ENCODE measurements at regions not wholly inside any gene's neighbourhood (a gene's known extent, or its start where the extent isn't known, plus 50 kb on each side); places are given as distances from the start of the nearest gene placed in this dataset.
"Not testable (repeated sequence)": the region's sequence is repeated elsewhere in the genome, so short reads cannot be mapped to it uniquely, and the experiment has no call there.

- Mint-ChIP-seq H3K36me3 (ENCODE audit: low read depth) (no peaks in the 10 kb centered on the region), H3K9me3 (peaks cover 22% of the 10 kb centered on the region), H3K27me3 (no peaks in the 10 kb centered on the region), H3K27ac (no peak overlapping the region), H3K4me1 (ENCODE audit: low read depth) (no peaks in the 10 kb centered on the region), H3K4me3 (no peak overlapping the region)
Observed at GRCh38 chr2:184346338-184346862, 251.9 kb upstream of the ZNF804A start.

DNA sequence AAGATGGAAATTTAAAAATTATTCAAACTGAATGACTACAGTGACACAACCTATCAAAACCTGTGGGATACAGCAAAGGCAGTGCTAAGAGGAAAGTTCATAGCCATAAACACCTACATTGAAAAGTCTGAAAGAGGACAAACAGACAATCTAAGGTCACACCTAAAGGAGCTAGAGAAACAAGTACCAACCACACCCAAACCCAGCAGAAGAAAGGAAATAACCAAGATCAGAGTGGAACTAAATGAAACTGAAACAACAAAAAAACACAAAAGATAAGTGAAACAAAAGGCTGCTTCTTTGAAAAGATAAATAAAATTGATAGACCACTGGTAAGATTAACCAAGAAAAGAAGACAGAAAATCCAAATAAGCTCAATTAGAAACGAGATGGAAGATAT is 247.2 kb upstream of the ZNF804A start:
- no peak overlapping the region for H3K4me3 Mint-ChIP-seq
- peaks cover 20% of the 10 kb centered on the region for H3K9me3 Mint-ChIP-seq
- no peaks in the 10 kb centered on the region for H3K36me3 Mint-ChIP-seq (ENCODE audit: low read depth)
- H3K27me3 Mint-ChIP-seq = no peaks in the 10 kb centered on the region
- H3K27ac Mint-ChIP-seq = no peak overlapping the region
- H3K4me1 Mint-ChIP-seq (ENCODE audit: low read depth) = no peaks in the 10 kb centered on the region

- Mint-ChIP-seq H3K36me3 (ENCODE audit: low read depth) (no peaks in the 10 kb centered on the region), H3K4me3 (no peak overlapping the region), H3K4me1 (ENCODE audit: low read depth) (no peaks in the 10 kb centered on the region), H3K9me3 (no peaks in the 10 kb centered on the region), H3K27ac (no peak overlapping the region), H3K27me3 (no peaks in the 10 kb centered on the region)
Observed at GRCh38 chr2:184357033-184357432, 241.3 kb upstream of the ZNF804A start.

DNA sequence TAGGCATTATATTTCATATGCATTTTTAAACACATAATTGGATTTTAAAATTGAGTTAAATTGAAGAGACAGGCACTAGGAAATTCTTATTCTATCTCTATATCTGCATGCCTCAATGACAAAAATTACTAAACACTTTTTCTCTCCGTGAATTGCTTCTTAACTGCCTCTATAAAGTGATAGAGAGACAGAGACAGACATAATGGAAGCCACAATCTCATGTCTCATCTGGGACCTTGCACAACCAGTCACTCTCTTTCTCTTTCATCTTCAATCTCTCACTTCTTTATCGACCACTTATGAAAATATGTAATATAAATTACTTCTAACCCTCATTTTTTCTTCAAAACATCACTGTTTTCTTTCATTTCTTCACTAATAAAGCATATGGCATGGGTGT is 238.9 kb upstream of the ZNF804A start:
- H3K9me3 Mint-ChIP-seq = no peaks in the 10 kb centered on the region
- H3K27me3 Mint-ChIP-seq = no peaks in the 10 kb centered on the region

DNA sequence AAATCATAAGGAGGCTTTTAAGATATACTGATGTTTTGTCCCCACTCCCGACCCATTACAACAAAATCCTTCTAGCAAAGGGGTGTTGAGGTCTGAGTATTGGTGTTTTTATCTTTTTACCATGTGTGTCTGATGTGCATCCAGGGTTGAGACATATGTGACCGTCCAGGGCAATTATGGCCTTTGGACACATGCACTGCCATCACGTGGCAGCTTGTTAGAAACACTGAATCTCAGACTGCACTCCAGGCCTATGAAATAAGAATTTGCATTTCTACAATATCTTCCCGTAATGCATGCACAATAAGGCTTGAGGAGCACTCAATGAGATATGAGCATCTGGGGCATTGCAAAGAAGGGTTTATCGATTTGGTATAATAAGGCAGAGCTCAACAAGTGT is 235.1 kb upstream of the ZNF804A start:
- no peaks in the 10 kb centered on the region for H3K4me1 Mint-ChIP-seq (ENCODE audit: low read depth)
- no peaks in the 10 kb centered on the region for H3K9me3 Mint-ChIP-seq
- H3K27ac Mint-ChIP-seq = no peak overlapping the region
- no peaks in the 10 kb centered on the region for H3K27me3 Mint-ChIP-seq
- no peaks in the 10 kb centered on the region for H3K36me3 Mint-ChIP-seq (ENCODE audit: low read depth)
- no peak overlapping the region for H3K4me3 Mint-ChIP-seq

More for the DNA sequence above, 238.9 kb upstream of the ZNF804A start:
- H3K27ac Mint-ChIP-seq = no peak overlapping the region
- H3K36me3 Mint-ChIP-seq (ENCODE audit: low read depth) = no peaks in the 10 kb centered on the region
- no peak overlapping the region for H3K4me3 Mint-ChIP-seq
- no peaks in the 10 kb centered on the region for H3K4me1 Mint-ChIP-seq (ENCODE audit: low read depth)

DNA sequence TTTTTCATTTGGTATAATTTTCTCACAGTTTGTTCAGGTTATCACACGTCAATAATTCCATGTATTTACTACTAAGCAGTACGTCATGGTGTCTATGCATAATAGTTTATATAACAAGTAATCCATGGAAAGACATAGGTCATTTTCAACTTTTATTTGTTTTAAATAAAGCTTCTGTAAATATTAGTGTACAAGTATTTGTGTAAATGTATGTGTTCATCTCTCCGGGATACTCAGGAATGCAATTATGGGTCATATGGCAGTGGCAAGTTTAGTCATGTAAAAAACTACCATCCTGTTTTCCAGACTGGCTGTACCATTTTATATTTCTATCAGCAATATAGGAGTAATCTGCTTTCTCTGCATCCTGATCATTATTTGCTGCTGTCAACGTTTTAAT is 231.1 kb upstream of the ZNF804A start:
- Mint-ChIP-seq H3K27ac (no peak overlapping the region), H3K9me3 (no peaks in the 10 kb centered on the region), H3K27me3 (no peaks in the 10 kb centered on the region), H3K4me3 (no peak overlapping the region), H3K36me3 (ENCODE audit: low read depth) (no peaks in the 10 kb centered on the region), H3K4me1 (ENCODE audit: low read depth) (no peaks in the 10 kb centered on the region)

GRCh38 chr2:184369307-184369706 is 229.0 kb upstream of the ZNF804A start:
- Mint-ChIP-seq H3K9me3 (no peaks in the 10 kb centered on the region), H3K4me3 (no peak overlapping the region), H3K27me3 (no peaks in the 10 kb centered on the region), H3K36me3 (ENCODE audit: low read depth) (no peaks in the 10 kb centered on the region), H3K4me1 (ENCODE audit: low read depth) (no peaks in the 10 kb centered on the region), H3K27ac (no peak overlapping the region)

DNA sequence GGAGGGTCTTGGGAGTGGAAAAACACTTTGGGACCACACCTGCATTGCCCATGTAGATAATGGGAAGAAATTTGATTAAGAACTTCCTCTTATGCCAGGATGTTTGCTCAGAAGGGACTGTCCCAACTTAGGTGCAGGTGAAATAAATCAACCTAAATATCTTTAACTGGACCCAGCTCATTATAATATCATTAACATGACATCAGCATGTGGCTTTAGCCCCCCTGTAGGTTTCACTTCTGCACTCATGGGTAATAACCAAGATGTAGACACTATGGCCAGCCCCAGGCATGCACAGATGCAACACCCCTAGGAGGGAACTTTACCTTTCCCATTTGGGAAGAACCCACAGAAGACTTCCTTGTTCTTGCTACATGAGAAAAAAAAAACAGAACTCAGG is 227.4 kb upstream of the ZNF804A start:
- Mint-ChIP-seq H3K4me3 (no peak overlapping the region), H3K36me3 (ENCODE audit: low read depth) (no peaks in the 10 kb centered on the region), H3K9me3 (no peaks in the 10 kb centered on the region), H3K27me3 (no peaks in the 10 kb centered on the region), H3K4me1 (ENCODE audit: low read depth) (no peaks in the 10 kb centered on the region), H3K27ac (no peak overlapping the region)

- H3K27ac Mint-ChIP-seq = no peak overlapping the region
- no peaks in the 10 kb centered on the region for H3K9me3 Mint-ChIP-seq
- H3K4me3 Mint-ChIP-seq = no peak overlapping the region
- no peaks in the 10 kb centered on the region for H3K36me3 Mint-ChIP-seq (ENCODE audit: low read depth)
- no peaks in the 10 kb centered on the region for H3K4me1 Mint-ChIP-seq (ENCODE audit: low read depth)
- no peaks in the 10 kb centered on the region for H3K27me3 Mint-ChIP-seq
Observed at GRCh38 chr2:184371641-184372040, 226.7 kb upstream of the ZNF804A start.

GRCh38 chr2:184372484-184372883 is 225.8 kb upstream of the ZNF804A start:
- no peaks in the 10 kb centered on the region for H3K27me3 Mint-ChIP-seq
- H3K36me3 Mint-ChIP-seq (ENCODE audit: low read depth) = no peaks in the 10 kb centered on the region
- H3K27ac Mint-ChIP-seq = no peak overlapping the region
- H3K4me1 Mint-ChIP-seq (ENCODE audit: low read depth) = no peaks in the 10 kb centered on the region
- no peak overlapping the region for H3K4me3 Mint-ChIP-seq
- H3K9me3 Mint-ChIP-seq = no peaks in the 10 kb centered on the region

DNA sequence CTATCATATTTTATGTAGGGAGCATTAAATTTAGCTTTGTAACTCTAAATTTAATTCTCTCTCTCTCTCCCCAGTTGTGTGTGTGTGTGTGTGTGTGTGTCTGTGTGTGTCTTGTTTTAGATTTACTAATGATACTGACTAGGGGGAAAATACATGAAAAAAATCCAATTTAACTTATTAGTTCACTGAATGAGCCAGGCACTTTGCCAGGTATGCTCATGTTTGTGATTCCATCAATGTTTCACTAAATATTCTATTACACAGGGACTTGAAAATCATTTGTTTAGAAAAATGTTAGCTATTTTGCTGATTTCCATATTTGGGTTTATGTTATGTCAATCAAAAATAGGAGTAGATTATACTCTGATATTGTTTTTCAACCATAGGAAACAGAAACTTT is 203.7 kb upstream of the ZNF804A start:
- Mint-ChIP-seq H3K4me1 (ENCODE audit: low read depth) (no peaks in the 10 kb centered on the region), H3K36me3 (ENCODE audit: low read depth) (no peaks in the 10 kb centered on the region), H3K9me3 (peaks cover 7% of the 10 kb centered on the region), H3K4me3 (no peak overlapping the region), H3K27me3 (no peaks in the 10 kb centered on the region), H3K27ac (no peak overlapping the region)

GRCh38 chr2:184402381-184402780 is 195.9 kb upstream of the ZNF804A start:
- Mint-ChIP-seq H3K4me3 (no peak overlapping the region), H3K4me1 (ENCODE audit: low read depth) (no peaks in the 10 kb centered on the region), H3K27ac (no peak overlapping the region), H3K9me3 (peaks cover 7% of the 10 kb centered on the region), H3K27me3 (no peaks in the 10 kb centered on the region), H3K36me3 (ENCODE audit: low read depth) (no peaks in the 10 kb centered on the region)

DNA sequence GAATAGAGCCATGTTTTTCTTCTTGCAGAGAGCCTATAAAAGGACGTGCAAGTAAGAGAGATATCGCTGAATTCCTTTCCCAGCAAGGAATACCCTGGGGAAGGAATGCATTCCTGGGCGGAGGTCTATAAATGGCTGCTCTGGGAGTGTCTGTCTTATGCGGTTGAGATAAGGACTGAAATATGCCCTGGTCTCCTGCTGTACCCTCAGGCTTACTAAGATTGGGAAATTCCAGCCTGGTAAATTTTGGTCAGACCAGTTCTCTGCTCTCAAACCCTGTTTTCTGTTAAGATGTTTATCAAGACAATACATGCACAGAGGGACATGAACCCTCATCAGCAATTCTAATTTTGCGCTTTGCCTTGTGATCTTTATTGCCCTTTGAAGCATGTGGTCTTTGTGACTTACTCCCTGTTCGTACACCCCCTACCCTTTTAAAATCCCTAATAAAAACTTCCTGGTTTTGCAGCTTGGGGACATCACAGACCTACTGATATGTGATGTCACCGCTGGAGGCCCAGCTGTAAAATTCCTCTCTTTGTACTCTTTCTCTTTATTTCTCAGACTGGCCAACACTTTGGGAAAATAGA is 191.2 kb upstream of the ZNF804A start:
- H3K9me3 Mint-ChIP-seq = peaks cover 16% of the 10 kb centered on the region
- H3K4me3 Mint-ChIP-seq; H3K27me3 Mint-ChIP-seq; H3K27ac Mint-ChIP-seq; H3K4me1 Mint-ChIP-seq (ENCODE audit: low read depth); H3K36me3 Mint-ChIP-seq (ENCODE audit: low read depth): not testable (repeated sequence)

DNA sequence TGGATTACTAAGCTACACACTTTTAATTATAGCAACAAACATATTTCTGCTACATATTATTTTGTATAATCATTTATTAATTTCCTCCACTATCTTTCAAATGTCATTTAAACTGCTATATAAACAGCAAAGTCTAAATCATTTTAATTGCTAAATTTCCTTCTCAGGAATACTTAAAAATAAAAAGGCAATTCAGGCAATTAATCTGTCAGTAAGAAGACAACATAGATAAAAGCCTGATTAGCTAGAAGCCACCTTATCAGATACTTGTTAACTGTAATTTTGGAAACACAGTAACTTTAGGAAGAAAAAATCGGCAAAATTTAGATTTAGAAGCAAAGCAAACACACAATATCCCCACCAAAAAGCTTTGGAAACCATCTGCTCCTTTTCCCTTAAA is 188.2 kb upstream of the ZNF804A start:
- Mint-ChIP-seq H3K9me3 (peaks cover 16% of the 10 kb centered on the region), H3K27me3 (no peaks in the 10 kb centered on the region), H3K27ac (no peak overlapping the region), H3K36me3 (ENCODE audit: low read depth) (no peaks in the 10 kb centered on the region), H3K4me3 (no peak overlapping the region), H3K4me1 (ENCODE audit: low read depth) (no peaks in the 10 kb centered on the region)

GRCh38 chr2:184413221-184413620 is 185.1 kb upstream of the ZNF804A start:
- Mint-ChIP-seq H3K4me1 (ENCODE audit: low read depth) (no peaks in the 10 kb centered on the region), H3K4me3 (no peak overlapping the region), H3K9me3 (peaks cover under 1% of the 10 kb centered on the region), H3K27ac (no peak overlapping the region), H3K27me3 (no peaks in the 10 kb centered on the region), H3K36me3 (ENCODE audit: low read depth) (no peaks in the 10 kb centered on the region)

- Mint-ChIP-seq H3K27ac (no peak overlapping the region), H3K36me3 (ENCODE audit: low read depth) (no peaks in the 10 kb centered on the region), H3K4me3 (no peak overlapping the region), H3K27me3 (no peaks in the 10 kb centered on the region), H3K9me3 (no peaks in the 10 kb centered on the region), H3K4me1 (ENCODE audit: low read depth) (no peaks in the 10 kb centered on the region)
Observed at GRCh38 chr2:184413671-184414229, 184.6 kb upstream of the ZNF804A start.

All from stimulated activated naive CD8-positive, alpha-beta T cell treated with anti-CD3 and anti-CD28 coated beads, Interleukin-15, Interleukin-2, amounts not matched to agents 100 ng/mL and 50 ng/mL, for 24 hours (primary cell).